ENCODE measurements at regions not wholly inside any gene's neighbourhood (a gene's known extent, or its start where the extent isn't known, plus 50 kb on each side); places are given as distances from the start of the nearest gene placed in this dataset.

- no peaks in the 10 kb centered on the region for H3K27me3 ChIP-seq (ENCODE audit: low read length)
- TF ChIP-seq EZH2phosphoT487 (conservative IDR thresholded peaks at IDR 0.05; ENCODE audit: low read length): no peak
- TF ChIP-seq, protein P1, sequence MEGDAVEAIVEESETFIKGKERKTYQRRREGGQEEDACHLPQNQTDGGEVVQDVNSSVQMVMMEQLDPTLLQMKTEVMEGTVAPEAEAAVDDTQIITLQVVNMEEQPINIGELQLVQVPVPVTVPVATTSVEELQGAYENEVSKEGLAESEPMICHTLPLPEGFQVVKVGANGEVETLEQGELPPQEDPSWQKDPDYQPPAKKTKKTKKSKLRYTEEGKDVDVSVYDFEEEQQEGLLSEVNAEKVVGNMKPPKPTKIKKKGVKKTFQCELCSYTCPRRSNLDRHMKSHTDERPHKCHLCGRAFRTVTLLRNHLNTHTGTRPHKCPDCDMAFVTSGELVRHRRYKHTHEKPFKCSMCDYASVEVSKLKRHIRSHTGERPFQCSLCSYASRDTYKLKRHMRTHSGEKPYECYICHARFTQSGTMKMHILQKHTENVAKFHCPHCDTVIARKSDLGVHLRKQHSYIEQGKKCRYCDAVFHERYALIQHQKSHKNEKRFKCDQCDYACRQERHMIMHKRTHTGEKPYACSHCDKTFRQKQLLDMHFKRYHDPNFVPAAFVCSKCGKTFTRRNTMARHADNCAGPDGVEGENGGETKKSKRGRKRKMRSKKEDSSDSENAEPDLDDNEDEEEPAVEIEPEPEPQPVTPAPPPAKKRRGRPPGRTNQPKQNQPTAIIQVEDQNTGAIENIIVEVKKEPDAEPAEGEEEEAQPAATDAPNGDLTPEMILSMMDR (IDR thresholded peaks at IDR 0.05; ENCODE audit: insufficient read depth, low read length, poor library complexity, severe bottlenecking): no peak
- no peak overlapping the region for H3K4me2 ChIP-seq (ENCODE audit: low read depth, low read length, poor library complexity, severe bottlenecking)
- H3F3A ChIP-seq (ENCODE audit: insufficient read depth): no peaks in the 10 kb centered on the region
- no peak overlapping the region for H2AFZ ChIP-seq (ENCODE audit: low read depth, low read length, severe bottlenecking)
- no peaks in the 10 kb centered on the region for H3K9me3 ChIP-seq (ENCODE audit: insufficient read depth, low read length)
- no peaks in the 10 kb centered on the region for H3K36me3 ChIP-seq (ENCODE audit: low read length)
- H3K79me2 ChIP-seq (ENCODE audit: insufficient read depth, low read length): no peaks in the 10 kb centered on the region
- H3K27ac ChIP-seq (ENCODE audit: low read depth, low read length): no peak overlapping the region
- no peaks in the 10 kb centered on the region for H4K20me1 ChIP-seq (ENCODE audit: low read depth, low read length)
- no peak overlapping the region for H3K9ac ChIP-seq (ENCODE audit: low read length)
- no peak overlapping the region for H3K4me3 ChIP-seq (ENCODE audit: insufficient read depth, low read length, poor library complexity, severe bottlenecking)
- H3K9me2 ChIP-seq (replicated peaks; ENCODE audit: insufficient read depth, low read length): no peaks in the 10 kb centered on the region
Observed at GRCh38 chr13:47865883-47866282, 135.2 kb downstream of the SUCLA2 start.

- Histone ChIP-seq H3F3A (ENCODE audit: insufficient read depth) (no peaks in the 10 kb centered on the region), H3K9ac (ENCODE audit: low read length) (no peak overlapping the region), H3K9me3 (ENCODE audit: insufficient read depth, low read length) (no peaks in the 10 kb centered on the region), H3K9me2 (replicated peaks; ENCODE audit: insufficient read depth, low read length) (no peaks in the 10 kb centered on the region), H3K79me2 (ENCODE audit: insufficient read depth, low read length) (no peaks in the 10 kb centered on the region), H3K27ac (ENCODE audit: low read depth, low read length) (no peak overlapping the region), H3K4me2 (ENCODE audit: low read depth, low read length, poor library complexity, severe bottlenecking) (no peak overlapping the region), H4K20me1 (ENCODE audit: low read depth, low read length) (no peaks in the 10 kb centered on the region), H3K36me3 (ENCODE audit: low read length) (no peaks in the 10 kb centered on the region), H3K4me3 (ENCODE audit: insufficient read depth, low read length, poor library complexity, severe bottlenecking) (no peak overlapping the region), H2AFZ (ENCODE audit: low read depth, low read length, severe bottlenecking) (no peak overlapping the region), H3K27me3 (ENCODE audit: low read length) (no peaks in the 10 kb centered on the region)
- TF ChIP-seq, protein P1 (IDR thresholded peaks at IDR 0.05; ENCODE audit: insufficient read depth, low read length, poor library complexity, severe bottlenecking): no peak
- TF ChIP-seq EZH2phosphoT487 (conservative IDR thresholded peaks at IDR 0.05; ENCODE audit: low read length): no peak
Observed at GRCh38 chr13:47862841-47863240, 138.2 kb downstream of the SUCLA2 start.

GRCh38 chr13:47859165-47859564 is 141.9 kb downstream of the SUCLA2 start:
- Histone ChIP-seq H3K36me3 (ENCODE audit: low read length) (no peaks in the 10 kb centered on the region), H3K4me2 (ENCODE audit: low read depth, low read length, poor library complexity, severe bottlenecking) (no peak overlapping the region), H3K27me3 (ENCODE audit: low read length) (no peaks in the 10 kb centered on the region), H3K79me2 (ENCODE audit: insufficient read depth, low read length) (no peaks in the 10 kb centered on the region), H4K20me1 (ENCODE audit: low read depth, low read length) (no peaks in the 10 kb centered on the region), H3K4me3 (ENCODE audit: insufficient read depth, low read length, poor library complexity, severe bottlenecking) (no peak overlapping the region), H3K9me3 (ENCODE audit: insufficient read depth, low read length) (no peaks in the 10 kb centered on the region), H3K9ac (ENCODE audit: low read length) (no peak overlapping the region), H3K9me2 (replicated peaks; ENCODE audit: insufficient read depth, low read length) (no peaks in the 10 kb centered on the region), H2AFZ (ENCODE audit: low read depth, low read length, severe bottlenecking) (no peak overlapping the region), H3F3A (ENCODE audit: insufficient read depth) (no peaks in the 10 kb centered on the region), H3K27ac (ENCODE audit: low read depth, low read length) (no peak overlapping the region)
- TF ChIP-seq, protein P1 (IDR thresholded peaks at IDR 0.05; ENCODE audit: insufficient read depth, low read length, poor library complexity, severe bottlenecking): no peak
- no peak for TF ChIP-seq EZH2phosphoT487 (conservative IDR thresholded peaks at IDR 0.05; ENCODE audit: low read length)
